ENCODE measurements at regions not wholly inside any gene's neighbourhood (a gene's known extent, or its start where the extent isn't known, plus 50 kb on each side); places are given as distances from the start of the nearest gene placed in this dataset.

- no peaks in the 10 kb centered on the region for H3K27me3 ChIP-seq (ENCODE audit: control insufficient read depth in 4 of 4, insufficient read depth in 4 of 4, low read length in 3 of 4)
- no peak overlapping the region for H3K4me3 ChIP-seq (ENCODE audit: low read depth in 1 of 3, low read length in 3 of 3)
- no peak overlapping the region for H3K27ac ChIP-seq (ENCODE audit: low read depth in 1 of 2, low read length in 2 of 2)
- no peaks in the 10 kb centered on the region for H3K9me3 ChIP-seq (ENCODE audit: control insufficient read depth in 4 of 4, low read length in 3 of 4)
- H3K9ac ChIP-seq (ENCODE audit: low read depth in 1 of 2, low read length in 2 of 2): no peak overlapping the region
- H3K36me3 ChIP-seq (ENCODE audit: control insufficient read depth in 4 of 4, insufficient read depth in 3 of 4, low read depth in 1 of 4, low read length in 3 of 4): no peaks in the 10 kb centered on the region
- no peak for TF ChIP-seq CTCF (IDR thresholded peaks at IDR 0.05; ENCODE audit: low read depth, low read length, missing input control)
- TF ChIP-seq FOXA1 (IDR thresholded peaks at IDR 0.05): no peak
- no peak for TF ChIP-seq RXRA (IDR thresholded peaks at IDR 0.05)
- TF ChIP-seq MAX (IDR thresholded peaks at IDR 0.05): no peak
- TF ChIP-seq NR2F2 (IDR thresholded peaks at IDR 0.05): no peak
- TF ChIP-seq YY1 (IDR thresholded peaks at IDR 0.05): no peak
- TF ChIP-seq HNF4A (conservative IDR thresholded peaks at IDR 0.05): no peak
- no peak for TF ChIP-seq REST (IDR thresholded peaks at IDR 0.05)
- no peak for TF ChIP-seq GABPA (IDR thresholded peaks at IDR 0.05 in 1 of 2, conservative IDR thresholded peaks at IDR 0.05 in 1 of 2)
- no peak for TF ChIP-seq HNF4G (IDR thresholded peaks at IDR 0.05)
- TF ChIP-seq, protein P1, sequence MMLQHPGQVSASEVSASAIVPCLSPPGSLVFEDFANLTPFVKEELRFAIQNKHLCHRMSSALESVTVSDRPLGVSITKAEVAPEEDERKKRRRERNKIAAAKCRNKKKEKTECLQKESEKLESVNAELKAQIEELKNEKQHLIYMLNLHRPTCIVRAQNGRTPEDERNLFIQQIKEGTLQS (IDR thresholded peaks at IDR 0.05): no peak
- H3K4me1 ChIP-seq (ENCODE audit: control insufficient read depth in 4 of 4, insufficient read depth in 4 of 4, low read length in 3 of 4): no peaks in the 10 kb centered on the region
- 40% methylated on average over 1 of the region's 1 CpG for WGBS
- no peak for DNase-seq (ENCODE audit: low spot score)
Observed at GRCh38 chr7:13148548-13148947, 461.1 kb downstream of the ARL4A start.

- WGBS: 93% methylated on average over 1 of the region's 1 CpG
- Histone ChIP-seq H3K9ac (ENCODE audit: low read depth in 1 of 2, low read length in 2 of 2) (no peak overlapping the region), H3K4me3 (ENCODE audit: low read depth in 1 of 3, low read length in 3 of 3) (no peak overlapping the region), H3K27me3 (ENCODE audit: control insufficient read depth in 4 of 4, insufficient read depth in 4 of 4, low read length in 3 of 4) (no peaks in the 10 kb centered on the region), H3K36me3 (ENCODE audit: control insufficient read depth in 4 of 4, insufficient read depth in 3 of 4, low read depth in 1 of 4, low read length in 3 of 4) (no peaks in the 10 kb centered on the region), H3K27ac (ENCODE audit: low read depth in 1 of 2, low read length in 2 of 2) (no peak overlapping the region), H3K4me1 (ENCODE audit: control insufficient read depth in 4 of 4, insufficient read depth in 4 of 4, low read length in 3 of 4) (no peaks in the 10 kb centered on the region), H3K9me3 (ENCODE audit: control insufficient read depth in 4 of 4, low read length in 3 of 4) (no peaks in the 10 kb centered on the region)
- TF ChIP-seq ZBTB33 (IDR thresholded peaks at IDR 0.05) (no peak), CTCF (IDR thresholded peaks at IDR 0.05; ENCODE audit: low read depth, low read length, missing input control) (no peak), FOXA2 (IDR thresholded peaks at IDR 0.05) (no peak), HNF4A (conservative IDR thresholded peaks at IDR 0.05) (no peak), NR2F2 (IDR thresholded peaks at IDR 0.05) (no peak)
- DNase-seq (ENCODE audit: low spot score): no peak
Observed at GRCh38 chr7:13151978-13152377, 464.5 kb downstream of the ARL4A start.

Data from liver (tissue), 8 donors.